Mesenteric fat pad (tissue), 1 donor: ENCODE measurements at regions not wholly inside any gene's neighbourhood (a gene's known extent, or its start where the extent isn't known, plus 50 kb on each side); places are given as distances from the start of the nearest gene placed in this dataset.

Experiments used
- DNase-seq: peaks from one replicate; pipeline ENCODE4 v3.0.0-alpha.2; 2020; ENCODE audit warnings: low spot score
- donor health status: DM: yes; HTN: yes; CAD: no.

GRCh38 chr20:37598575-37599342, 71.1 kb upstream of the BLCAP start:
- DNase-seq, result no peak

- no peak for DNase-seq
Measured at GRCh38 chr20:37598100-37598543, 70.4 kb upstream of the BLCAP start.

- no peak for DNase-seq
Measured at GRCh38 chr20:37596890-37597536, 69.3 kb upstream of the BLCAP start.

DNA sequence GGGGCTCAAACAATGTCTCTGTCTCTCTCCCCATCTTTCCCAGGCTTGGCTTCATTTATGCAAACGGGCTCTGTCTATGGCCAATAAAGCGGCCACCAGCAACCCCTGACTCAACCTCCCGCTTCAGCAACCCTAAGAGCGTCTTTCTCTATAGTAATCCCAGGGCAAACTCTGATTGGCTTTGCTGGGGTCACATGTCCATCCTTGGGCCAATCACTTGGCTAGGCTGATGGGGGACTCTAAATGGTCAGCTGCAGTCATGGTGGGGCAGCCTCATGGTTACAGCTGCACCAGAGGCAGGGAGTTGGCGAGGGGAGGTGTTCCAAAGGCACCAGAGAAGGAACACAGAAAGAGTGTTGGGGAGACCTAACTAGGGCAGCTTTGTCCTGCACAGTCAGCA, 68.5 kb upstream of the BLCAP start:
- DNase-seq, result no peak

DNA sequence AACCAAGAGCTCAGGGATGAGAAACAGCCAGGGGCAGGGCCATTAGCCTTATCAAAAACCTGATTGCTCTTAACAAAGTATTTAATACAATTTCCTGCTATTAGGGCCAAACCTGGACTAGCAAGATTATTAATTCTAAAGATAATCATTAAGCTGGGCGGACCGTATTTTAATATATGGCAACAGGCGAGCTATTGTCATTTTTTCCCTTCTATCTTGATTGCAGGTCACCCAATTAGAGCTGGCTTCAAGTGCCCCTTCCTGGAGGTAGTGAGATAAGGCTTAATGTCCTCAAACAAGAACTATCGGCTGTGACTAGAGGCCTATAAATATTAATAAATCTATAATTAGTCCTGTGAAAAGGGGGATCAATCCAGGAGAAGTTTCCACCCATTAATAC, 66.0 kb upstream of the BLCAP start:
- no peak for DNase-seq

- DNase-seq, result no peak
Measured at GRCh38 chr20:37590938-37591490, 63.3 kb upstream of the BLCAP start.

DNA sequence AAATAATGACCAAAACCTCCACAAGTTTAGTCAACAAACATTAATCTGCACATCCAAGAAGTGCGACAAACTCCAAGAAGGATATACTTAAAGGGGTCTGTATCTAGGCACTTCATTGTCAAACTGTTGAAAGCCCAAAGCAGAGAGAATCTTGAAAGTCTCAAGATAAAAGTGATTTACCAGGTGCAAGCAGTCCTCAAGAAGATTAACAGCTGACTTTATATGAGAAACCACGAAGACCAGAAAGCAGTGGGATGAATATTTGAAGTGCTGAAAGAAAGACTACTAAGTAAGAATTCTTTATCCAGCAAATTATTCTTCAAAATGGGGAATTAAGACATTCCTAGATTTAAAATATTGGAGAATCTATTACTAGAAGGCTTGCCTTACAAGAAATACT, 58.4 kb upstream of the BLCAP start:
- DNase-seq, result no peak

GRCh38 chr20:37584238-37584807, 56.6 kb upstream of the BLCAP start:
- DNase-seq, result no peak

GRCh38 chr20:37581246-37581645, 53.6 kb upstream of the BLCAP start:
- DNase-seq, result no peak

- DNase-seq, result no peak
Measured at GRCh38 chr20:37580069-37580468, 52.4 kb upstream of the BLCAP start.

DNA sequence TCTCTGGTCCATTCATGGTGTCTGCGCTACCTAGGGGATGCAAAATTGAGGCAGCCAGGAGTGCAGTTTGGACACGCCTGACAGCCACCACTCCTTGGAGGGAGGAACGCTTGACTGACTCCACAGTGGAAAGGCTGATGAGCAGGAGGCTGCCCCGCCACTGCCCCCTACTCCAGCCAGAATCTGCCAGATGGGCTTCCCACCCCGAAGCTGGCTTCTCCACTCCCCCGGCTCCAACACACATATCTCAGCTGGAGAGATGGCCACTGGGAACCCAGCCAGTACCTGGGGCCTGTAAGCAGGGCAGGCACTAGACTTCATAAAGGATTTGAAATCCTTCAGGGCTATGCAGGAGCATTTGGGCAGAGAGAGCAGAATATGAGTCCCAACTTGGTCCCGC, 51.4 kb upstream of the BLCAP start:
- no peak for DNase-seq

DNA sequence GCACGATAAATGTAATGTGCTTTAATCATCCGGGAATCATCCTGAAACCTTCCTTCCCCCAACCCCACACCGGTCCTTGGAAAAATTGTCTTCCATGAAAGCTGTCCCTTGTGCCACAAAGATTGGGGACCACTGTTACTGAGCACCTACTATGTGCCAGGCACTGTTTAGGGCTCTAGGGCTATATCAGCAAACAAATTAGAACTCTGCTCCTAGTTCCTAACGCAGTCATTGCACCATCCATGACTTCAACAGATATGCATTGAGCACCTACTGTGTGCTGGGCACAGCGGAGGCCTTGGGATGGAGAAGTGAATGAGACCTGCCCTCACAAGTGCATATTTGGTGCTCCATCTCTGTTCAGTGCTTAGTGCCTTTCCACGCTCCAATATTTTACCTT, 50.3 kb upstream of the BLCAP start:
- DNase-seq, result no peak
